Umbilical cord (tissue), 1 donor: ENCODE measurements at regions not wholly inside any gene's neighbourhood (a gene's known extent, or its start where the extent isn't known, plus 50 kb on each side); places are given as distances from the start of the nearest gene placed in this dataset.
"Not testable (repeated sequence)": the region's sequence is repeated elsewhere in the genome, so short reads cannot be mapped to it uniquely, and the experiment has no call there.

Experiments
- DNase-seq: peaks from one replicate; pipeline ENCODE4 v3.0.0-alpha.2; 2015; ENCODE audit warnings: low spot score

DNA sequence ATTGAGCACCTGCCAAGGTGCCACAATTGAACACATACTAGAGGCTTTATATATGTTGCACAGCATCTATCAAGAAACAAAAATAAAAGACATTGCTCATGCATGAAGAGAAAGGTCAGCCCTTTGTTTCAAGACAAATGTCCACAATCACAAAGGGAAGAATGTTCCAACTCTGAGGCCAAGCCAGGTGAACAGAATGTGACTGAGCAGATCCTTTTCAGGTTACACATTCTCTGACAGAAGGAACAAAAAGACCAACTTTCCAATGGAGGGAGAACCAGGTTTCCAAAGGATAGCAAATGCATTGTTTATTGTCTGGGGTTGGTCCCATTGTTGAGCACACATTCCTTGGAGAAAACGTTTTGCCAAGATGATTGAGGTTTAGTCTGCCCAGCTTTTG, 50.2 kb upstream of the FAM174B start:
- no peak for DNase-seq

DNA sequence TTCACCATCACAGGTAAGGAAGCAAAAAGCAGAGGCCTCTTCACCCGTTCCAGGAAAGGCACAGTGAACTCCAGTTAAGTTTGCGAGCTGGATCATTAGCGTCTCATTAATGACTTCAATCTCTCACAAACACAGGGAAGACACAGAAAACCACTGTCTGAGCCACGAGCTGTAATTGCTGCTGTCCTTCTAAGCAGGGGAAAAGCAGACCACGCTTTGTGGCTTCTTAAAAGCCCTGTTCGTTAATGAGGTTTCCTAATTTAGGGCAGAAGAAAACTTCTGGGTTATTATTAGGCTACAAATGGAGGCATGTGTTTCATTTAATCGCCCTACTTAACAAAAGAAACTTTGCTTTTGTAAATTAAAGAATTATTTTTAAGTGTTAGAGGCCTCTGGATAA, 50.6 kb upstream of the FAM174B start:
- DNase-seq: no peak

GRCh38 chr15:92707880-92708551, 52.4 kb upstream of the FAM174B start:
- no peak for DNase-seq

DNA sequence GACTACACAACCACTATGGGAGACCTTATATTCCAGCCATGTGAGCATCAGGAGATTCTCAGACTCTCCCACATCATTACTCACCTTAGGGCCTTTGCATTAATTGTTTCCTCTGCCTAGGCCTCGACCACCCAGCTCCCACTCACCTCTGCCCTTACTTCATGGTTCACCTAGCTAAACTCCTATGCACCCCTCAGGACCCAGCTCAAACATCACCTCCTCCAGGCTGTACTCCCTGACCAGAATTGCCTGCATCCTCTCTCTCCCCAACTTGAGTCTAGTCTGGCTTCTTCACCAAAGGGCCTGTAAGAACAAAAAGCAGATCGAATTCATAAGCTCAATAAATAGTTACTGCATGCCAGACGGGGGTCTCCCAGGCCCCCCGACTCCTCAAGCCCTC, 53.1 kb upstream of the FAM174B start:
- DNase-seq: no peak

DNA sequence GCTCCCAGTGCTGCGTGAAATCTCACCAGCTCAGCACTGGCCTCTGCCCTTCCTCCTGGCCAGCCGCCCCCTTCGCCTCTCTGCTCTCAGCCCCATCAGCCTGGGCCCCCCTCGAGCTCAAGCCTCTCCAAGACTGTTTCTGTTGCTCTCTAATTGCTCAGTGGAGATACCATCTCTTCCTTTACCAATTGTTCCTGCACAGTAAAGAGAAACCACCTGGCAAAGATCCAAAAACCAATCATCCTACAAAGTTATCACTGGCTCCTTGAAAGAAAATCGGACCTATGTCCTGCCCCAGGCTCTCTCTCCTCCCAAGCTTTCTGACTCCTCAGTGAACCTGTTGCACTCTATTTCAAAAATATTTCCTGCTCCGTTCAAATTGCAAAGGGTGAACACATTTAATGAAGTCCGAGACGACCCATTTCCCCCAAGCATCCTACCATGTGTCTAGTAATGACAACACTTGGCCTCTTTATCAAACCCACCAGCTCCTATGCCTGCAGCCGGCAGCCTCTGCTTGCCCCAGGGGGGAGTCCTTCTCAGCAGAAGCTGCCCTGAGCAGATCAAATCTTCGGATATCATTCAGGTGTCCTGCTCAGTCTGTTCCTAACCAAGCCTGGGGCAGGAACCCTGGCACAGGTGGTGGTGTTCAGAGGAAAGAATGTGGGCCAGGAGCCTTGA, 53.7 kb upstream of the FAM174B start:
- peak; percentile 53 for DNase-seq

GRCh38 chr15:92711457-92711831, 55.9 kb upstream of the FAM174B start:
- no peak for DNase-seq

DNA sequence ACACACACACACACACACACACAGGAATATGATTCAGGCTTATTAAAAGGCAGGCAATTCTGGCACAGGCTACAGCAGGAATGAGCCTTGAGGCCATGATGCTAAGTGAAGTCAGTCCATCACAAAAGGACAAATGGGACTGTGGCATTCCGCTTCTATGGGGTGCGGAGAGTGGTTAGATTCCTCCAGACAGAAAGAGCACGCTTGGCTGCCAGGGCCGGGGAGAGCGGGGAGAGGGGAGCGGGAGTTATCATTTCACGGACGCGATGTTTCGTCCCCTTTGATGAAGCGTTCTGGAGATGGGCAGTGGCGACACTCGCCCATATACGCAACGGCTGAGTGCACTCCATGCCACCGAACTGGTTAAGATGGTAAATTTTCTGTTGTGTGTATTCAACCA, 58.5 kb upstream of the FAM174B start:
- DNase-seq: peak; percentile 47

DNA sequence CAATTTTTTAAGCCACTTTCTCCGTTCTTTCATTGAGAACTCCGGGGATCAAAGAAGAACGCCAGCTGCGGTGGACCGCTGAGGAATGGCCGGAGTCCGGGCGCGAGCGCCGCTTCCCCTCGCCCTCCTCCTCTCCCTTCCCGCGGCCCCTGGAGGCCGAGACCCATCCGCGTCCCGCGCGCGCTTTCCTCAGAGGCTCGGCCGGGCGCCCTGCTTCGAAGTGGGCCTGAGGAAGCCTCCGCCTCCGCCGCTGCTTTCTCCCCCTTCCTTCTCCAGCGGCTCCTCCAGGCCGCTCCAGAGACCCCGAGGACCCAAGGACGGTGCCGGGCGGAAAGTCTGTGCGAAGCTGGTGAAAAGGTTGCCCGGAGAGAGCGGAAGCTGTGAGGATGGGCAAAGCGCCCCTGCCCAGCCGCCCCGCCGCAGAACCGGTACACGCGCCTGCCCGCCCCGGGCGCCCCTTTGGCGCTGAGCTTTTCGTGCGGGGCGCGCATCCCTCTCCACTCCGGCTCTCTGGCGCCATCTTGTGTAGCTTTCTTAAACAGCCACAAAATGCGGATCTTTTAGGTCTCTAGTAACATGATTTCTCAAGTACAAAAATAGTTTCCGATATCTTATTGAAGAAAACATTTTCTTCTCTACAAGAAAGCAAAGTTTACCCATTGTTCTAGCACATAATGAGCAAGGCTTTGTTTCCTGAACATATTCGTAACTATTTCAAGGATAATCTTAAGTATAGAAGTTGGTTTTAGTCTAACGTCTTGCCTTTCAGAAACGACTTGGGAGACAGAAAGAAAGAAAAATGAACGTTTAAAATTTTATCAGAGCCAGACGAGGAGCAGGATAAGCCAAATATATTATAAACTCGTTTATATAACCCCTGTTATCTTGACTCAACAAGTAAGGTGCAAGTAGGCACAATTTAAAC, 59.2 kb upstream of the FAM174B start:
- DNase-seq: peak; percentile 90

- peak; percentile 94 for DNase-seq
Observed at GRCh38 chr15:92715758-92716157, 60.2 kb upstream of the FAM174B start.

DNA sequence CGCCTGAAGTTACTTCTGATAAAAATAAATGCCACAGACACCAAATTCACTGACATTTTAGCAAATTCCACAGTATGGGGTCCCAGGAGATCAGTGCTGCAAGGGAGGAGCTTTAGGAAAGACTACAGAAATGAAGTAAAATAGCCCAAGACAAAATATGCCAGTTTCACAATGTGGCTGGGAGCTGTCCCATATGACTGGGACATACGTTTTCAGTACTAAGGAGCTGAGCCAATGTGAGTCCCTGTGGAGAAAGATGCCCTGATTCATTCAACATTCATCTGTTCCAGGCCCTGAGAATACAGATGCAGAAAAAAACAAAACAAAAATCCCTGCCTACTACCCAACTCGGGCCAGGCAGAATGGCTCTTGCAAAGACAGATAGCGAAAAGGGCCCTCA, 63.4 kb upstream of the FAM174B start:
- no peak for DNase-seq

- no peak for DNase-seq
Observed at GRCh38 chr15:92724144-92724543, 68.6 kb upstream of the FAM174B start.

GRCh38 chr15:92725171-92725570, 69.6 kb upstream of the FAM174B start:
- no peak for DNase-seq

GRCh38 chr15:92728266-92728665, 72.7 kb upstream of the FAM174B start:
- DNase-seq: no peak

DNA sequence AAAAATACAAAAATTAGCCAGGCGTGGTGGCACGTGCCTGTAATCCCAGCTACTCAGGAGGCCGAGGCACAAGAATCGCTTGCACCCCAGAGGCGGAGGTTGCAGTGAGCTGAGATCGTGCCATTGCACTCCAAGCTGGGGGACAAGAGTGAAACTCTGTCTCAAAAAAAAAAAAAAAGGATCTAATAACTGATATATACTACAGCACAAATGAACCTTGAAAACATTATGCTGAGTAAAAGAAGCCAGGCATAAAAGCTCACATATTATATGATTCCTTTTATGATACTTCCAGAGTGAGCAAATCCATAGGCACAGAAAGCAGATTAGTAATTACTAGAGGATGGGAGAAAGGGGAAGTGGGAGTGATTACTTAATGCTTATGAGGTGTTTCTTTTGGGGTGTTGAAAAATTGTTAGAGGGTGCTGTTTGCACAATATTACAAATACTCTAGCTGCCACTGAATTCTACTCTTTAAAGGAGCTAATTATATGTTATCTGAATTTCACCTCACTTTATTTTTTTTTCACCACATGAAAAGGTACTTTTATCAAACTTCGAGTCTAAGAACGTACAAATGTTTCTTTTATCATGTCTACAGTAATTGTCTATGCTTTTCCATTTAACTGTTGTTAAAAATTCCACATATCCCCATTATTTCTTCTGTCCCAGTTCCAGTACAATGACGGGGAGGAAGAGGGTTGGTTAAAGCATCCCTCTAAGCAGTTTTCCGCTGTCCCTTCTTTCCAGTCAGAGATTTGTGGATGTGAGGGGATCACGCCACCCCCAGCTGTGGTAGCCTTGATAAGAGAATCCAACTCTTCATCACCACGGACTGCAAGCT, 77.7 kb upstream of the FAM174B start:
- DNase-seq: no peak

DNA sequence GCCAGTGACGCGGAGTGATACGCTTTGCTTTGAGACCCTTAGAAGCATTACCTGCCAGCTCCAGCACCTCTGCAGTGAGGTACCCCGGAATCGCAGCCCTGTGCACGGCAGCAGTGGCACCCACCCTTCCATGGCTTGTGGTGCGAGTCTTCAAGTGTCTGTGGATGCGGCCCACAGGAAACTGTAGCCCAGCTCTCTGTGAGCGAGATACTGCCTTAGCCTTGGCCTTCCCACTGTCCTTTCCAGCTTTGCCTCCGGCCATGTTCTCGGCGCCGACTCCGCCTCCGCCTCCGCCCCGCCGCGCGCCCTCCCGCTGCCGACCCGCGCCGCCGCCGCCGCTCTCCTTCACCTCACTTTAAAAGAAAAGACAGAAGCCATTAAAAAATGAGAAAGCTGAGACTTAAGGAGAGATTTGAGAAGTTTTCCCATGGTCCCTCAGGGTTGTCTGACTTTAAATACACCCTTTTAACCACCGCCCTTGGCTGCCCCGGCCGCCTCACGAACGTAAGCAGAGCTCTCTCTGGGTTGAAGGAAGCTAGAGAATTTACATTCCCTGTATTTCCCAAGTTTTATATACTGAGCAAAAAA, 78.5 kb upstream of the FAM174B start:
- peak; percentile 74 for DNase-seq

DNA sequence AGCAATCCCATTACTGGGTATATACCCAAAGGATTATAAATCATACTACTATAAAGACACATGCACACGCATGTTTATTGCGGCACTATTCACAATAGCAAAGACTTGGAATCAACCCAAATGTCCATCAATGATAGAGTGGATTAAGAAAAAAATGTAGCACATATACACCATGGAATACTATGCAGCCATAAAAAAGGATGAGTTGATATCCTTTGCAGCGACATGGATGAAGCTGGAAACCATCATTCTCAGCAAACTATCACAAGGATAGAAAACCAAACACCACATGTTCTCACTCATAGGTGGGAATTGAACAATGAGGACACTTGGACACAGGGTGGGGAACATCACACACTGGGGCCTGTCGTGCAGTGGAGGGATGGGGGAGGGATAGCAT, 83.7 kb upstream of the FAM174B start:
- not testable (repeated sequence) for DNase-seq

DNA sequence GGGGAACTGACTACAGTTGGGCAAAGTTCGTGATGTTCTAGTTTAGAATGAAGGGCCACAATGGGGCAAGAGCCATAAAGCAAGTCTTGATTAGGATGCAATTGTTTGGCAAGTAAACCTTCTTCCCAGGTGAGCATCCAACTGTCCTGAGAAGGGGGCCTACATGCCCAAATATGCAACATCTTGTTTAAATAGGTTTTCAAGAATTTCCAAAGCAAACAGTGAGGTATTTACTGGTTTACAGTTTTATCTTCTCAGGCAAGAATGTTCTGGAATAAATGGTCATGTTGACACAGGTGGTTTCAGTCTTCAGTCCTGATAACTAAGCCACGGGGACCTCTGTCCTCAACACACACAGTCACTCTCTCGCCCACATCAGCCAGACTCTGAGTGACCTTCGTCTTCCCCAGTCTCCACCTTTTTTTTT, 90.3 kb upstream of the FAM174B start:
- DNase-seq: no peak

- DNase-seq: no peak
Observed at GRCh38 chr15:92747047-92747446, 91.5 kb upstream of the FAM174B start.

DNA sequence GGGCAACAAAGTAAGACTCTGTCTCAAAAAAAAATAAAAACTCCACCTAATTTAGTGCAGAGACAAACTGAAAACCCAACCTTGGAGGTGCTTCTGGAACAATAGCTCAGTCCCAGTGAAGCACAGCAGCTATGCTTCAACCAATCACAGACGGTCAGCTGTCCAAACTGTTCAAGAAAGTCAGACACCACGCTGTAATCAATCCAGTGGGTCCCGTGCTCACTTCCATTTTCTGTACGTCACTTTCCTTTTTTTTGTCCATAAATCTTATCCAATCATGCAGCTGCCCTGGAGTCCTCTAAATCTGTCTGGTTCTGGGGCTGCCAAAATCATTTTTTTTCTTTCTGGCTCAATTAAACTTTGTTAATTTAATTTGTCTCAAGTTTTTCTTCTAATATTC, 93.6 kb upstream of the FAM174B start:
- no peak for DNase-seq

DNA sequence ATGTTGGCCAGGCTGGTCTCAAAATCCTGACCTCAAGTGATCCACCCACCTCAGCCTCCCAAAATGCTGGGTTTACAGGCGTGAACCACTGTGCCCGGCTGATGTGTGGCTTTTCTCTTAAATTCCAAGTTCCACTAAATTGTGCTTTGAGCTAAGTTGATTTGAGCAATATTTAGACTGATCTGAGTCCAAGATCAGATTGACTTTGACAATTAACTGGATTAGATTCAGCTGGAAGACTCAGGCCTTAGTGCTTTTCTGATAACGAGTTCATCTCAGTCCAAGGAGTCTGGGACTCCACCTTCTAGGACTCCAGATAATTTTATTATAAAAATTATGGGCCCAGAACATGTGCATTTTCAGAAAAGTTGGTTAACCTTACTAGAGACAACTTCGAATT, 94.4 kb upstream of the FAM174B start:
- DNase-seq: no peak

GRCh38 chr15:92751528-92751927, 96.0 kb upstream of the FAM174B start:
- DNase-seq: peak; percentile 54
